ENCODE measurements at regions not wholly inside any gene's neighbourhood (a gene's known extent, or its start where the extent isn't known, plus 50 kb on each side); places are given as distances from the start of the nearest gene placed in this dataset.

DNA sequence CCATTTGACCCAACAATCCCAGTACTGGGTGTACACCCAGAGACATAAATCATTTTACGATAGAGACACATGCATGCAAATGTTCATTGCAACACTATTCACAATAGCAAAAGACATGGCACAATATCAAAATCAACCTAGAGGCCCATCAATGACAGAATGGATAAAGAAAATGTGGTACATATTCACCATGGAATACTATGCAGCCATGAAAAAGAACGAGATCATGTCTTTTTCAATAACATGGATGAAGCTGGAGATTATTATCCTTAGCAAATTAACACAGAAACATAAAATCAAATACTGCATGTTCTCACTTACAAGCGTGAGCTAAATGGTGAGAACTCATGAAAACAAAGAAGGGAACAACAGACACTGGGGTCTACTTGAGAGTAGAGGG, 249.1 kb downstream of the RASSF9 start:
- TF ChIP-seq, protein P1, sequence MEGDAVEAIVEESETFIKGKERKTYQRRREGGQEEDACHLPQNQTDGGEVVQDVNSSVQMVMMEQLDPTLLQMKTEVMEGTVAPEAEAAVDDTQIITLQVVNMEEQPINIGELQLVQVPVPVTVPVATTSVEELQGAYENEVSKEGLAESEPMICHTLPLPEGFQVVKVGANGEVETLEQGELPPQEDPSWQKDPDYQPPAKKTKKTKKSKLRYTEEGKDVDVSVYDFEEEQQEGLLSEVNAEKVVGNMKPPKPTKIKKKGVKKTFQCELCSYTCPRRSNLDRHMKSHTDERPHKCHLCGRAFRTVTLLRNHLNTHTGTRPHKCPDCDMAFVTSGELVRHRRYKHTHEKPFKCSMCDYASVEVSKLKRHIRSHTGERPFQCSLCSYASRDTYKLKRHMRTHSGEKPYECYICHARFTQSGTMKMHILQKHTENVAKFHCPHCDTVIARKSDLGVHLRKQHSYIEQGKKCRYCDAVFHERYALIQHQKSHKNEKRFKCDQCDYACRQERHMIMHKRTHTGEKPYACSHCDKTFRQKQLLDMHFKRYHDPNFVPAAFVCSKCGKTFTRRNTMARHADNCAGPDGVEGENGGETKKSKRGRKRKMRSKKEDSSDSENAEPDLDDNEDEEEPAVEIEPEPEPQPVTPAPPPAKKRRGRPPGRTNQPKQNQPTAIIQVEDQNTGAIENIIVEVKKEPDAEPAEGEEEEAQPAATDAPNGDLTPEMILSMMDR (conservative IDR thresholded peaks at IDR 0.05; ENCODE audit: low read depth, low read length), result no peak
- no peak for TF ChIP-seq EZH2 (IDR thresholded peaks at IDR 0.05; ENCODE audit: borderline replicate concordance, low read depth, low read length, poor library complexity, severe bottlenecking)

All from A673 (cell line).